Tibial artery (tissue), 4 donors: ENCODE measurements at regions not wholly inside any gene's neighbourhood (a gene's known extent, or its start where the extent isn't known, plus 50 kb on each side); places are given as distances from the start of the nearest gene placed in this dataset.

Experiments used
- DNase-seq, 2 donors: peaks; one replicate each; pipeline ENCODE4 v3.0.0-alpha.2; 2019
- H3K27ac ChIP-seq, 2 donors: fragments of 200-600 bp; sonication (generic) in 1 of 2; 1 replicate in 1 of 2; 2 replicates in 1 of 2; pipeline ENCODE4 v1.5.1; 2018 to 2019; ENCODE audit warnings: mild to moderate bottlenecking in 1 of 2
- H3K27me3 ChIP-seq, 2 donors: fragments of 200-600 bp; sonication (generic) in 1 of 2; one replicate each; pipeline versions ENCODE4 v1.5.1 to v1.6.0; 2016 to 2019
- H3K36me3 ChIP-seq, 3 donors: fragments of 200-600 bp; sonication (generic) in 2 of 3; one replicate each; pipeline ENCODE4 v1.5.1; 2016 to 2019; ENCODE audit warnings: mild to moderate bottlenecking in 2 of 3
- H3K4me1 ChIP-seq, 4 donors: fragments of 200-600 bp; sonication (generic) in 2 of 4; 1 replicate in 3 of 4; 2 replicates in 1 of 4; pipeline ENCODE4 v1.5.1; 2016 to 2019
- H3K4me3 ChIP-seq, 2 donors: fragments of 200-600 bp; sonication (generic) in 1 of 2; 1 replicate in 1 of 2; 2 replicates in 1 of 2; pipeline ENCODE4 v1.5.1; 2018 to 2019; ENCODE audit warnings: mild to moderate bottlenecking in 2 of 2
- H3K9me3 ChIP-seq, 3 donors: fragments of 200-600 bp; sonication (generic) in 1 of 3; one replicate each; pipeline ENCODE4 v1.5.1; 2016 to 2019
- intact Hi-C: fragments of 100-400 bp; cut with DNase I; formaldehyde crosslinking; loops from one replicate; pipeline ENCODE4 v1.15.0; 2023; ENCODE audit warnings: low total_unique reads
- TF ChIP-seq, protein P1 (sequence below), 2 experiments: fragments of 200-600 bp in 1 of 2; fragments of 450-650 bp in 1 of 2; IDR thresholded peaks; one replicate each; pipeline ENCODE4 v1.5.1; 2017 to 2019; ENCODE audit warnings: antibody characterized with exemption in 2 of 2, mild to moderate bottlenecking in 1 of 2, moderate library complexity in 1 of 2

DNA sequence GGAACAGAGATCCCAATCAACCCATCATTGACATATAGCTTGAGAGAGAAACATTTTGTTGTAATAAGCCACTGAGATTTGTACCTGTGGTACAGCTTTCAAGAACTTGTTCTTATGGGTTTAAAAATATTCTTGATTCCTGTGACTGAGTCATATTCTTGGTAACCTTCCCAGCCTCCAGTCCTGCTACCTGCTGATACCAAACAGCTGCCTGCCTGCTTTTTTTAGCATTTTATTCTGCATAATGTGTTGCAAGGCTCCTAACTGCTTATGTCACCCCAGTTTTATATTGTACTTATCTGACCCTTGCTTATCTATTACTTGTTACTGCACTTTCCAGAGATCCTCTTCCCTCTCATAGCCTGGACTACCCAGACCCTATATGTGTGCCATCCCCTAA is 349.3 kb upstream of the SOX2 start:
- TF ChIP-seq, protein P1, sequence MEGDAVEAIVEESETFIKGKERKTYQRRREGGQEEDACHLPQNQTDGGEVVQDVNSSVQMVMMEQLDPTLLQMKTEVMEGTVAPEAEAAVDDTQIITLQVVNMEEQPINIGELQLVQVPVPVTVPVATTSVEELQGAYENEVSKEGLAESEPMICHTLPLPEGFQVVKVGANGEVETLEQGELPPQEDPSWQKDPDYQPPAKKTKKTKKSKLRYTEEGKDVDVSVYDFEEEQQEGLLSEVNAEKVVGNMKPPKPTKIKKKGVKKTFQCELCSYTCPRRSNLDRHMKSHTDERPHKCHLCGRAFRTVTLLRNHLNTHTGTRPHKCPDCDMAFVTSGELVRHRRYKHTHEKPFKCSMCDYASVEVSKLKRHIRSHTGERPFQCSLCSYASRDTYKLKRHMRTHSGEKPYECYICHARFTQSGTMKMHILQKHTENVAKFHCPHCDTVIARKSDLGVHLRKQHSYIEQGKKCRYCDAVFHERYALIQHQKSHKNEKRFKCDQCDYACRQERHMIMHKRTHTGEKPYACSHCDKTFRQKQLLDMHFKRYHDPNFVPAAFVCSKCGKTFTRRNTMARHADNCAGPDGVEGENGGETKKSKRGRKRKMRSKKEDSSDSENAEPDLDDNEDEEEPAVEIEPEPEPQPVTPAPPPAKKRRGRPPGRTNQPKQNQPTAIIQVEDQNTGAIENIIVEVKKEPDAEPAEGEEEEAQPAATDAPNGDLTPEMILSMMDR (IDR thresholded peaks at IDR 0.05), result no peak
- no peaks in the 10 kb centered on the region for H3K4me1 ChIP-seq

DNA sequence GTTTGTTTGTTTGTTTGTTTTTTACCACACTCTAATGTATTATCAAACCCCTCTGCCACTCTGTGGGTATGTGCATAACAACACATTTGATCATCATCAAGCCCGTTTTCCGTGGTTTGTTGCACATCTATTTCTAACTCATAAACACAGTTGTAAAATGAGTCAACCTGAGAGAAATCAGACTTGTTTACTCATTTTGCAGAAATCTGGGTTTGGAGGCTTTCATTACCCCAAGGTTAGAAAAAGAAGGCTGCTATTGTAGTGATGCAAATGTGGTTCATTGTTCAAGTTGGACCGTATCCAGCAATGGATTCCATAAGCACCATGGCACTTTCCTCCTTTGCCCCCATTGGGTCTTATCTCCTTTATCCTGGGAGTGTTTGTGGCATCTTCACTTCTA is 353.2 kb upstream of the SOX2 start:
- Histone ChIP-seq H3K4me3 (no peak overlapping the region), H3K27me3 (no peaks in the 10 kb centered on the region), H3K9me3 (no peaks in the 10 kb centered on the region), H3K27ac (no peak overlapping the region), H3K4me1 (no peaks in the 10 kb centered on the region), H3K36me3 (no peaks in the 10 kb centered on the region)
- DNase-seq, result no peak
- intact Hi-C loops, result no loop called here
- TF ChIP-seq, protein P1 (IDR thresholded peaks at IDR 0.05), result no peak

More for the DNA sequence above, 349.3 kb upstream of the SOX2 start:
- H3K27ac ChIP-seq, result no peak overlapping the region
- no peaks in the 10 kb centered on the region for H3K36me3 ChIP-seq
- no peak for DNase-seq
- no peaks in the 10 kb centered on the region for H3K9me3 ChIP-seq
- H3K27me3 ChIP-seq, result no peaks in the 10 kb centered on the region
- intact Hi-C loops, result no loop called here
- H3K4me3 ChIP-seq, result no peak overlapping the region

DNA sequence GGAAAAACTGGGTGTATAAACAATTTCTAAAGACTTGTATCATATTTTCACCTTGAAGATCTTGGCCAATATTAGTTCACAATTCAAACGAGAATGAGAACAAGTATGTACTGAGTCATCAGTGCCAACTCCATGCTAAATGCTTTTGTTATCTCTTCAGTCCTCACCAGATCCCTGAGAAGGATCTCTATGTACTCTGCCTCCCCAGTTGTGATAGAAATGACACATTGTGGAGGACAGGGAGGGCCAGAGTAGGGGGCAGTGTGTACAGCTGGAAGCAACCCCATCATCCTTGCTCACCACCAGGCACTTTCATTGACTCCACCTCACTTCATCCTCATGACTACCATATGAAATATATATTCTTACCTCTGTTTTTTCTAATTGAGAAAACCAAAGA is 353.7 kb upstream of the SOX2 start:
- no peak for DNase-seq
- intact Hi-C loops, result no loop called here
- no peak overlapping the region for H3K27ac ChIP-seq
- no peak overlapping the region for H3K4me3 ChIP-seq
- H3K36me3 ChIP-seq, result no peaks in the 10 kb centered on the region
- TF ChIP-seq, protein P1 (IDR thresholded peaks at IDR 0.05), result no peak
- H3K27me3 ChIP-seq, result no peaks in the 10 kb centered on the region
- no peaks in the 10 kb centered on the region for H3K4me1 ChIP-seq
- no peaks in the 10 kb centered on the region for H3K9me3 ChIP-seq

DNA sequence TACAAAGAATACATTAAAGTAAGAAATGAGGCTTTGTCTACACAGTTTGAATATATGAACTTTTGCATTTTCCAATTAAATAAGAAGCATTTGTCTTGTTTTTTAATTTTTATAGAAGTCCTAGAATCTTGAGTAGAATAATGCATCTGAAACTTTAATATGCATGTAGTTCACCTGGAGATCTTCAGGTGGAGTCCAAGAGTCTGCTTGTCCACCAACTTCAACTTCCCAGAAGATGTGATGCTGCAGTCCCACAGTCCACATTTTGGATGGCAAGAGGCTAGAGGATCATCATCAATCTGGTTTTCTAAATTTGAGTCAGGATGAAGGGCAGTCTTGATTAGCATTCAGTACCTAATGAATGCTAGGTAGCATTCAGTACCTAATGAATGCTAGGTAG is 357.6 kb upstream of the SOX2 start:
- Histone ChIP-seq H3K27ac (no peak overlapping the region), H3K36me3 (no peaks in the 10 kb centered on the region), H3K4me1 (no peaks in the 10 kb centered on the region), H3K27me3 (no peaks in the 10 kb centered on the region), H3K9me3 (no peaks in the 10 kb centered on the region), H3K4me3 (no peak overlapping the region)
- intact Hi-C loops, result no loop called here
- TF ChIP-seq, protein P1 (IDR thresholded peaks at IDR 0.05), result no peak
- no peak for DNase-seq

DNA sequence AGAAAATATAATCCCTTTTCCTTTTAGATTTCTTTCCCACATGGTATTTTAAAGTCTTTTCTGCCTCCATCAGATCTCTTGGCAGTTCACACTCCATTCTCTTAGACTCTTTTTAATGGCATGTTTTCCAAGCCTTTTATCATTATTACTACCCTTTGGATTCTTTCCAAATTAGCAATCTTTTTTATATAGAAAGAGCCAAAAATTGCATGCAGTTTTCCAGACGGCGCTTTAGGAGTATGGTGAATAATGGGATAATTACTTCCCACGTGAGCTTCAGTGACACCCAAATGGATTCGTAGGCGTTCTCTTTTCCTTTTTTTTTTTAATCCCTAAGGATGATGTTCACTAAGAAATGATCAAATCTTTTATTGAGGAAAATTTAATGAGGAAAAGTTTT is 354.8 kb upstream of the DNAJC19 start:
- H3K4me1 ChIP-seq, result no peaks in the 10 kb centered on the region
- no peak for DNase-seq
- H3K9me3 ChIP-seq, result no peaks in the 10 kb centered on the region
- H3K4me3 ChIP-seq, result no peak overlapping the region
- H3K36me3 ChIP-seq, result no peaks in the 10 kb centered on the region
- TF ChIP-seq, protein P1 (IDR thresholded peaks at IDR 0.05), result no peak
- H3K27me3 ChIP-seq, result no peaks in the 10 kb centered on the region
- intact Hi-C loops, result no loop called here
- H3K27ac ChIP-seq, result no peak overlapping the region

DNA sequence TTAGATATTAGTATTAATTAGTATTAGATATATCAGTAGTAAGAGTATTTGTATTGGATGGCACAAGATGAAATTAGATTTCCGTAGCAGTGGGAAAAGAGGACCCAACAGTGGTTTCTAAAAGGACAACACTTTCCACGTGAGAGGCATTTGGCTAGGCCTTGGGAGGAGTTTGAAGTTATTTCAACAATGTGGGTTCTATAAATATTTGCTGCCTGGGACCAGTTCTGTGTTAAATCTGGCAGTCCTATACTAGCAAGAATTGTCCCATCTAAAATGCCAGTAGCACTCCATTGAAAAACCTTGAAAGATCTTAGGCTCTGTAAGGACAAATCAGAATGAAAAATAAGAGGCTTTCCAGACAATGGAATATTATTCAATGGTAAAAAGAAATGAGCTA is 347.1 kb upstream of the DNAJC19 start:
- TF ChIP-seq, protein P1 (IDR thresholded peaks at IDR 0.05), result no peak
- H3K4me1 ChIP-seq, result no peaks in the 10 kb centered on the region
- no peak overlapping the region for H3K4me3 ChIP-seq
- no peak overlapping the region for H3K27ac ChIP-seq
- no peaks in the 10 kb centered on the region for H3K36me3 ChIP-seq
- H3K9me3 ChIP-seq, result no peaks in the 10 kb centered on the region
- intact Hi-C loops, result no loop called here
- no peaks in the 10 kb centered on the region for H3K27me3 ChIP-seq
- no peak for DNase-seq
